WERI-Rb-1 (cell line): ENCODE measurements at regions not wholly inside any gene's neighbourhood (a gene's known extent, or its start where the extent isn't known, plus 50 kb on each side); places are given as distances from the start of the nearest gene placed in this dataset.

ENCODE experiments used
- DNase-seq: peaks from one replicate; pipeline ENCODE4 v3.0.0-alpha.2; 2020
- H3K27ac ChIP-seq: fragments of 250-450 bp; sonication (Bioruptor Pico); 2 replicates; pipeline ENCODE4 v1.5.1; 2020; ENCODE audit warnings: mild to moderate bottlenecking, moderate library complexity
- H3K27me3 ChIP-seq: fragments of 250-450 bp; sonication (Bioruptor Pico); 2 replicates; pipeline ENCODE4 v1.5.1; 2021; ENCODE audit warnings: mild to moderate bottlenecking, low read depth, moderate library complexity; ENCODE audit not compliant: insufficient read depth, severe bottlenecking
- H3K36me3 ChIP-seq: fragments of 250-450 bp; sonication (Bioruptor Pico); 2 replicates; pipeline ENCODE4 v1.5.1; 2020; ENCODE audit warnings: mild to moderate bottlenecking, moderate library complexity
- H3K4me3 ChIP-seq: 2 replicates; pipeline ENCODE4 v1.5.1; 2011; ENCODE audit warnings: low read depth, mild to moderate bottlenecking, control low read depth, low read length
- H3K9me3 ChIP-seq: fragments of 250-450 bp; sonication (Bioruptor Pico); 2 replicates; pipeline ENCODE4 v1.5.1; 2021; ENCODE audit warnings: mild to moderate bottlenecking, moderate library complexity; ENCODE audit not compliant: severe bottlenecking
- TF ChIP-seq, protein P1 (sequence below): IDR thresholded peaks from 2 replicates; pipeline ENCODE4 v1.5.1; 2011; ENCODE audit warnings: low read depth, mild to moderate bottlenecking, control low read depth, inconsistent platforms, low read length

DNA sequence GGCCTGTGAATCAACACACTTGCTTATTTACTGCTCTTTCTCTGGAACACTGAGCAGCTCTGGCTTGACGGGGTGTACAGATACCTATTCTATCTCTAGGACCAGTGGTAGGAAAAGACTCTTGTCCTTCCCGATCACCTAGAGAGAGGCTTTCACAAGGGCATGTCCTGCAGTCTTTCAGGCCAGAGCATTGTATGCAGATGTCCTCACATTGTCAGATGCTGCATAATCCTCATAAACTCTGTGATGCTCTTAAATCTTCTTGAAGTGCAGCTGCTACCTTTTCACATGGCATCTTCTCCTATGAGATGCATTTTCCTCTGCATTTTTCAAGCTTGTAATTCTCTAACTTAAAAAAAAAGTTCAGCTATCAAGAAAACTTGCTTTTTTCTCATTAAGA, 369.4 kb downstream of the OLFM4 start:
- peak; percentile 54 for DNase-seq
- no peaks in the 10 kb centered on the region for H3K36me3 ChIP-seq
- H3K27me3 ChIP-seq, result no peaks in the 10 kb centered on the region
- peak overlapping the region; percentile 76 for H3K27ac ChIP-seq
- H3K4me3 ChIP-seq, result 0 out of 2 replicates have a peak overlapping the region, but pooled peaks have one; percentile 23
- TF ChIP-seq, protein P1, sequence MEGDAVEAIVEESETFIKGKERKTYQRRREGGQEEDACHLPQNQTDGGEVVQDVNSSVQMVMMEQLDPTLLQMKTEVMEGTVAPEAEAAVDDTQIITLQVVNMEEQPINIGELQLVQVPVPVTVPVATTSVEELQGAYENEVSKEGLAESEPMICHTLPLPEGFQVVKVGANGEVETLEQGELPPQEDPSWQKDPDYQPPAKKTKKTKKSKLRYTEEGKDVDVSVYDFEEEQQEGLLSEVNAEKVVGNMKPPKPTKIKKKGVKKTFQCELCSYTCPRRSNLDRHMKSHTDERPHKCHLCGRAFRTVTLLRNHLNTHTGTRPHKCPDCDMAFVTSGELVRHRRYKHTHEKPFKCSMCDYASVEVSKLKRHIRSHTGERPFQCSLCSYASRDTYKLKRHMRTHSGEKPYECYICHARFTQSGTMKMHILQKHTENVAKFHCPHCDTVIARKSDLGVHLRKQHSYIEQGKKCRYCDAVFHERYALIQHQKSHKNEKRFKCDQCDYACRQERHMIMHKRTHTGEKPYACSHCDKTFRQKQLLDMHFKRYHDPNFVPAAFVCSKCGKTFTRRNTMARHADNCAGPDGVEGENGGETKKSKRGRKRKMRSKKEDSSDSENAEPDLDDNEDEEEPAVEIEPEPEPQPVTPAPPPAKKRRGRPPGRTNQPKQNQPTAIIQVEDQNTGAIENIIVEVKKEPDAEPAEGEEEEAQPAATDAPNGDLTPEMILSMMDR, result no peak
- H3K9me3 ChIP-seq, result no peaks in the 10 kb centered on the region

DNA sequence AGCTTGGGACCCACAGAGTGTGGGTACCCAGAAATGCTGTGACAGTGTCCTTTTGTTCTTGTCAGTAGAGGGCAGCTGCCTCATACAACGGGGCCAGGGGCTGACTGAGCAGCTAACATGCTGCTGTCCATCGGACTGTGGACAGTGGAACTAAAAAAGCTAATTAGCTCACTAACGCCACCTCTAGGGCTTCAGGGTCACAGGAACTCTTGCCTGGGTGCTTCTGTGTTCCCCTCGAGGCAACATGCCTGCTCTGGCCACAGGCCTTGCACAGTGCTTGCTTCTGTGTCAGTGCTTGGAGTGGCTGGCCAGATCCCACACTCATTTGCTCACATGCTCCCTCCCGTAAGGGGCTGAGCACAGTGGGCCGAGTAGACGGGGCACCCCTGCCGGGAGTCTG, 377.0 kb downstream of the OLFM4 start:
- Histone ChIP-seq H3K9me3 (no peaks in the 10 kb centered on the region), H3K27me3 (no peaks in the 10 kb centered on the region), H3K27ac (no peak overlapping the region), H3K36me3 (no peaks in the 10 kb centered on the region), H3K4me3 (no peak overlapping the region)
- TF ChIP-seq, protein P1, result peak; percentile 18; the same call in 1 of the 2 replicates
- DNase-seq, result no peak

DNA sequence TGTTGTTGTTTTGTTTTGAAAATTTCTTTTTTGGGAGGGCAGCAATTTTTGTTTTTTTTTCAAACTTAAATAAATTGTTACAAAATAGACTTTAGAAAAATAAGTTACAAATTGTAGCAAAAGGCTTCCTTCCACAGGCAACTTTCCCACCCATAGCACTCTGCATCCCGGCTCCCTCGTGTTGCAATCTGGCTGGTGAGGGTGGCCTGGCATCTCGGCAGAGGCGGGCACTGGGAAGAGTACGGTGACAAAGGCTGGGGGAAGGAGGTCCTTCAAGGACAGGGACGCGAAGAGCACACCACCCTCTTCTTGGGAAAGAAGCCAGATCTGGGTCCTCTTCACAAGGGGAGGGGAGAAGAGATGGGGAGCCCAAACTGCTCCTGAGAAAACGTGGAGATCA, 379.7 kb downstream of the OLFM4 start:
- DNase-seq, result no peak
- H3K36me3 ChIP-seq, result no peaks in the 10 kb centered on the region
- no peaks in the 10 kb centered on the region for H3K9me3 ChIP-seq
- no peak overlapping the region for H3K27ac ChIP-seq
- TF ChIP-seq, protein P1, result no peak
- H3K27me3 ChIP-seq, result no peaks in the 10 kb centered on the region
- no peak overlapping the region for H3K4me3 ChIP-seq

DNA sequence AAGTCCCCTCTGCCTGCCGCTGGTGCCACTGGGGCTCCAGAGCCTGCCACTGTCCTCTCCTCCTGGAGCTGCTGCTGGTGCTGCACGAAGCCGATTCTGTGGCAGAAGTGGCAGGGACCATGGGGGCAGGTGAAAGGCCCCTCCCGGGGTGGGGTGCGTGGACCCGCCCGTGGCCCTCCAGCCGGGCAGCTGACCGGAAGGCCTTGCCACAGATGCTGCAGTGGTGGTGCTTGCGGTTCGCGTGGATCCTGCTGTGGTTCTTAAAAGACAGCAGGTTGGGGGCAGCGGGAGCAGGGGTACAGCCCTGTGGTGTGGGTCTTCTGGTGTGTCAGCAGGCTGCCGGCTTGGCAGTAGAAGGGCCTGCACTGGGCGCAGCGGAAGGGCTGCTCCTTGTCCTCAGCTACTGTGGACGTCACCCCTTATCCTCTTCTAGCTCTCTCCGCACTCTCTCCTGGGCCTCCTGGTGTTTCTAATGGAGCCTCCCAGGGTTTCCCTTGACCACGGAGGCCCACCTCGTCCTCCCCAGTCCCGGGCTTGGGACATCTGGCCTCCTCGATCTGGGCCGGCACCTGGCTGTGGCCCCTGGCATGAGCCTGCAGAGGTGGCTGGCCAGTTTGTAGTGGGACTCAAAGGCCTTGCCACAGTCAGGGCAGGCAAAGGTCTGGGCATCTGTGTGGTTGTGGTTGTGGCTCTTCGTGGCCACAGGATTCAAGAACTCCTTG, 380.4 kb downstream of the OLFM4 start:
- H3K36me3 ChIP-seq, result no peaks in the 10 kb centered on the region
- H3K9me3 ChIP-seq, result no peaks in the 10 kb centered on the region
- TF ChIP-seq, protein P1, result no peak
- no peaks in the 10 kb centered on the region for H3K27me3 ChIP-seq
- no peak for DNase-seq
- no peak overlapping the region for H3K27ac ChIP-seq
- no peak overlapping the region for H3K4me3 ChIP-seq

DNA sequence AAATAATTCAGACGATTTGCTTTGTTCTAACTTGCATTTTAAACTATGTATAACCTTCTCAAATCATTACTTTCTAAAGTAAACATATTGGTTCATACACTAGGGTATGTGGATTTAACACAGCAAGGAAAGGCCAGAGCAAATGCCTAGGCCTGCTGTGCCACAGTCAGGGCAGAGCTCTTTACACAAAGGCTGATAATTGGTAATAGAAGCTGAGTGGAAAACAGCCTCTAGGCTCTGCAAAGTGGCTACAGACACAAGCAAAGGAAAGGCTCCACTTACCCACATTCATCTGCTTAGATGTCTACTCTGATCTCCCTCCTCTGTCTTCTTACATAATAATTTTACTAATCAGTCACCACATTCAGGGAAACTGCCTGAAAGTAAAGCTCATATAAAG, 382.9 kb downstream of the OLFM4 start:
- Histone ChIP-seq H3K27me3 (no peaks in the 10 kb centered on the region), H3K36me3 (no peaks in the 10 kb centered on the region), H3K27ac (peak overlapping the region; percentile 61), H3K9me3 (no peaks in the 10 kb centered on the region), H3K4me3 (no peak overlapping the region)
- TF ChIP-seq, protein P1, result no peak
- no peak for DNase-seq

DNA sequence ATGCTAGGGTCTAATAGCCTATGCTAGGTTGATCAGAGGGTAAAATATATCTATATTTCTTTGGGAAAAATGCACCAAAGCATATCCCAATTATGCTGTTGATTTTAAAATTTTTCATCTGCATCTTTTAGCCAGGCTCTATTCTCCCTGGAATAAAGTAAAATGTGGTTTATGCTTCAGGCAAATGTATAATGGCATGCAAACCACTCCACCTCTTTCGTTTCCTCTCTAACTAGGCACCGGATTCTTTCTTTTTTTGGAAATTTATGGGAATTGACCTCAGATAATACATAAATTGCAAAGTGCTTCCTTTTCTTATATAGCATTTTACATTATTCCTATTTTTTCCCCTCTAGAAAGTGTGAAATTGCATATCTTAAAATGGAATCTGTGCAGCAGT, 386.5 kb downstream of the OLFM4 start:
- H3K36me3 ChIP-seq, result no peaks in the 10 kb centered on the region
- DNase-seq, result no peak
- no peaks in the 10 kb centered on the region for H3K9me3 ChIP-seq
- TF ChIP-seq, protein P1, result no peak
- no peaks in the 10 kb centered on the region for H3K27me3 ChIP-seq
- H3K4me3 ChIP-seq, result no peak overlapping the region
- no peak overlapping the region for H3K27ac ChIP-seq
